Ectodermal cell (in vitro differentiated cells): ENCODE measurements at regions not wholly inside any gene's neighbourhood (a gene's known extent, or its start where the extent isn't known, plus 50 kb on each side); places are given as distances from the start of the nearest gene placed in this dataset.

Experiments
- H3K27ac ChIP-seq: 2 replicates; pipeline ENCODE4 v1.7.0; 2013; ENCODE audit warnings: mild to moderate bottlenecking, low read depth, low read length; ENCODE audit not compliant: insufficient read depth, poor library complexity, severe bottlenecking
- H3K27me3 ChIP-seq: 2 replicates; pipeline ENCODE4 v1.7.0; 2013; ENCODE audit warnings: mild to moderate bottlenecking, low read length; ENCODE audit not compliant: insufficient read depth, control insufficient read depth, poor library complexity, severe bottlenecking
- H3K36me3 ChIP-seq: one replicate; pipeline ENCODE4 v1.7.0; 2013; ENCODE audit warnings: low read length; ENCODE audit not compliant: control insufficient read depth, insufficient read depth
- H3K4me1 ChIP-seq: one replicate; pipeline ENCODE4 v1.7.0; 2013; ENCODE audit warnings: low read length; ENCODE audit not compliant: control insufficient read depth, insufficient read depth
- H3K4me3 ChIP-seq: 2 replicates; pipeline ENCODE4 v1.7.0; 2013; ENCODE audit warnings: low read depth, low read length, control low read depth; ENCODE audit not compliant: insufficient read depth
- H3K9me3 ChIP-seq: 2 replicates; pipeline ENCODE4 v1.7.0; 2013; ENCODE audit warnings: mild to moderate bottlenecking, low read length, moderate library complexity; ENCODE audit not compliant: control insufficient read depth
- WGBS, 2 experiments: methylation state at CpG; one replicate each; pipeline ENCODE4 v1.1.7; 2013; ENCODE audit warnings: missing lambda C conversion rate in 2 of 2; 5-methylcytosine and 5-hydroxymethylcytosine counted together

- H3K4me1 ChIP-seq = no peaks in the 10 kb centered on the region
- H3K27me3 ChIP-seq = no peaks in the 10 kb centered on the region
- no peak overlapping the region for H3K4me3 ChIP-seq
- no peaks in the 10 kb centered on the region for H3K9me3 ChIP-seq
- H3K27ac ChIP-seq = no peak overlapping the region
- H3K36me3 ChIP-seq = no peaks in the 10 kb centered on the region
These were observed 395.1 kb upstream of the CCNH start for GRCh38 chr5:87807783-87808182.

GRCh38 chr5:87803352-87803751, 390.6 kb upstream of the CCNH start:
- Histone ChIP-seq H3K4me1 (no peaks in the 10 kb centered on the region), H3K27me3 (no peaks in the 10 kb centered on the region), H3K4me3 (no peak overlapping the region), H3K36me3 (no peaks in the 10 kb centered on the region), H3K9me3 (no peaks in the 10 kb centered on the region), H3K27ac (no peak overlapping the region)

GRCh38 chr5:87791869-87792268, 379.1 kb upstream of the CCNH start:
- WGBS, 2 experiments = 76 to 81% methylated on average over 2 to 3 of the region's 4 CpGs
- Histone ChIP-seq H3K27ac (no peak overlapping the region), H3K4me1 (peaks cover 7% of the 10 kb centered on the region), H3K27me3 (peaks cover 48% of the 10 kb centered on the region), H3K9me3 (no peaks in the 10 kb centered on the region), H3K4me3 (no peak overlapping the region), H3K36me3 (no peaks in the 10 kb centered on the region)

GRCh38 chr5:87788416-87788815, 375.7 kb upstream of the CCNH start:
- H3K27me3 ChIP-seq = peaks cover 83% of the 10 kb centered on the region
- H3K4me1 ChIP-seq = peaks cover 7% of the 10 kb centered on the region
- WGBS, 2 experiments = 20 to 27% methylated on average over 1 to 2 of the region's 2 CpGs
- H3K4me3 ChIP-seq = no peak overlapping the region
- H3K27ac ChIP-seq = no peak overlapping the region
- H3K9me3 ChIP-seq = no peaks in the 10 kb centered on the region
- no peaks in the 10 kb centered on the region for H3K36me3 ChIP-seq

DNA sequence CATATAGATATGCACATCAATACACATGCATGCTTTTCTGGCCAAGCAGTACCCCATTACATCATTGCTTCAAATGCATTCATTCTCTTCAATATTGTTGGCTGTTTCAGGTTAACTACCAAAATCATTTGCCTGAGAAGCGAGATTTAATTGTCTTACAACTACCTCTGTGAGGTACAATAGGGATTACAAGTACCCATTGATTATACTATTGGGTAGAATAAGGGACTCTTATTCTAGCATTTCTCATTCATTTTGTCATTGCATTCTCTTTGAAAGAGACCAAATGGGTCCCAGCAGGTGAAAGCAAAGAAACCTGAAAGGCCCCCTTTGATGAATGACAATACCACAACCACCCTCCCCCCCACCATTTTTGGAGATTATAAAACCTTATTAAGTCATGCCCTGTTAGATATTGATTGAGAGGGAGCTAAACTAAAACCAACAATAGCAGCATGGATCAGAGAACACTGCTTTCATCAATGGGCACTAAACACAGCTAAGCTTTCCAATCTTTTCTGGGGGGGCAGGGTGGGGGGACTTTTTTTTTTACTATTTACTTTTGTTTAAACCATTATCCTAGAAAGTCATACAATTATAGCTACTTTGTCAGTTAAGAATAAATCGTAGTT, 375.0 kb upstream of the CCNH start:
- Histone ChIP-seq H3K4me1 (peaks cover 7% of the 10 kb centered on the region), H3K9me3 (no peaks in the 10 kb centered on the region), H3K4me3 (no peak overlapping the region), H3K27me3 (peaks cover 90% of the 10 kb centered on the region), H3K36me3 (no peaks in the 10 kb centered on the region), H3K27ac (no peak overlapping the region)
- 20% methylated on average over 2 of the region's 2 CpGs; no CpG with 5 or more reads in 1 of the 2 experiments for WGBS, 2 experiments

DNA sequence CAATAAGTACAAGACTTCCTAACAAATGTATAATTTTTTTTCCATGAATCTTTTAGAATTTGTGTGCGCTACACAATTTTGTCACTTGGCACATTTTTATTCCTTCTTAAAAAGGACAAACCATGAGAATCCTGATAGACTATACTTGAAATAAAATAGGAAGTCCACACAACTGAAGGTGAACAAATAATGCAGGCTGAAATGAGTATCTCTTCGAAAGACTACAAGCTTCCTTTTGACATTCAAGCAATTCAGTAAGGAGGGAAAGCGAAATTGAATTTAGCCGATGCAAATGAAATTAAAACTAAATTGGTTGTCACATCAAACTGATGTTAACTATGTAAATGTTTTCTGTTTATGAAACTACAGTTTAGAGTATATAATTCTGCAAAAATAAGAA, 374.4 kb upstream of the CCNH start:
- H3K36me3 ChIP-seq = no peaks in the 10 kb centered on the region
- H3K27ac ChIP-seq = no peak overlapping the region
- no peaks in the 10 kb centered on the region for H3K9me3 ChIP-seq
- peaks cover 94% of the 10 kb centered on the region for H3K27me3 ChIP-seq
- no peak overlapping the region for H3K4me3 ChIP-seq
- 21 to 45% methylated on average over 3 to 4 of the region's 4 CpGs for WGBS, 2 experiments
- H3K4me1 ChIP-seq = peaks cover 7% of the 10 kb centered on the region

GRCh38 chr5:87786471-87786870, 373.7 kb upstream of the CCNH start:
- H3K9me3 ChIP-seq = no peaks in the 10 kb centered on the region
- no CpG with 5 or more reads among the region's 1 CpG for WGBS, 2 experiments
- H3K27me3 ChIP-seq = peaks cover 93% of the 10 kb centered on the region
- no peaks in the 10 kb centered on the region for H3K36me3 ChIP-seq
- no peak overlapping the region for H3K27ac ChIP-seq
- no peak overlapping the region for H3K4me3 ChIP-seq
- peaks cover 7% of the 10 kb centered on the region for H3K4me1 ChIP-seq

- Histone ChIP-seq H3K4me3 (no peak overlapping the region), H3K36me3 (no peaks in the 10 kb centered on the region), H3K9me3 (no peaks in the 10 kb centered on the region), H3K4me1 (peaks cover 7% of the 10 kb centered on the region), H3K27ac (no peak overlapping the region), H3K27me3 (peaks cover 86% of the 10 kb centered on the region)
- WGBS, 2 experiments = 62 to 65% methylated on average over 3 to 4 of the region's 4 CpGs
These were observed 373.0 kb upstream of the CCNH start for GRCh38 chr5:87785554-87786335.

DNA sequence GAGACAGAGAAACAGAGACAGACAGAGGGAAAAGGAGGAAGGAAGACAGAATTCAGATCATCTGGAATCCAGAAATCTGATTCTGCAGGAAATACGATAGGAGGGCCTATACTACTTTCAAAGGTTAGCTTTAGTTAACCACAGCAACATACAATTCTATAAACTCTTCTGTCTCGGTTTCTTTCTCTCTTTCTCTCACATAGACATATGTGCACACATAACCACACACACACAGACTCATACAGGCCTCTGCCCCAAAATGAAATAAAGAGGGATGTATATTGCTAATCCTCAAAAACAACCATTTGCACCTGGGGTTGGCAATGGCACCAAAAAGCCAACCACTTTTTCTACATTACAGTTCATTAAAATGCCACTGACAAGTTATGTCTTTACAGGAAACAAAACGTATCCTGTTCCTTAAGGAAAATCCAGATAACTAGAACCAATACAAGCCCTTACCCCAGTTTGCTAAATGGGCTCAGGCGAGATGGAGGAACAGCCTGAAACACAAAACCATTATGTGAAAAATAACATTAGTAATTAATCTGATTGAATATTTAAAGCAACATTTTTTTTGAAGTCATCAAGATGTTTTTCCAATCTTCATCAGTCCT, 372.3 kb upstream of the CCNH start:
- 82 to 89% methylated on average over 3 to 4 of the region's 4 CpGs for WGBS, 2 experiments
- Histone ChIP-seq H3K27me3 (peaks cover 80% of the 10 kb centered on the region), H3K9me3 (no peaks in the 10 kb centered on the region), H3K36me3 (no peaks in the 10 kb centered on the region), H3K27ac (no peak overlapping the region), H3K4me1 (peaks cover 7% of the 10 kb centered on the region), H3K4me3 (no peak overlapping the region)

DNA sequence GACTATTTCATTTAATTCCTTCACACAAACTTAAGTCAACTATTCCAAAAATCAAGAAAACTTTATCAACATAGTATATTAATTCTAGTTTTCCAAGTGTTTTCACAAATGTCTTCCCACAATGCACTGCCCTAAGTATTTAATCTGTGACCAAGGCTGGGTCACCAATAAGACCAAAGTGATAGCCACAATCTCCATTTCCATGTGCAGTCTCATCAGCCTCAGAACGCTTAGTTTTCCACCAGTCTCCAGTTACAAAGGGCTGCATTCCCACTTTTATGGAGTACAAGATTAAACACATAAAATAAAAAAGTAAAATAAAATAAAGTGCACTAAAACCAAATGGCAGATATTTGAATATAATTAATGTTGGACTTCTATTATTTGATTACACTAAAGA, 371.6 kb upstream of the CCNH start:
- H3K27me3 ChIP-seq = peaks cover 77% of the 10 kb centered on the region
- H3K36me3 ChIP-seq = no peaks in the 10 kb centered on the region
- peaks cover 7% of the 10 kb centered on the region for H3K4me1 ChIP-seq
- H3K4me3 ChIP-seq = no peak overlapping the region
- H3K9me3 ChIP-seq = no peaks in the 10 kb centered on the region
- WGBS, 2 experiments = 73 to 100% methylated on average over 1 of the region's 1 CpG
- no peak overlapping the region for H3K27ac ChIP-seq
